H9 (cell line): ENCODE measurements at regions not wholly inside any gene's neighbourhood (a gene's known extent, or its start where the extent isn't known, plus 50 kb on each side); places are given as distances from the start of the nearest gene placed in this dataset.
A peak's percentile ranks its signal among the peaks of the same experiment; 100 is the strongest.

Experiments
- DNase-seq: peaks from one replicate; pipeline ENCODE4 v3.0.0-alpha.2; 2017
- H2AFZ ChIP-seq: one replicate; pipeline ENCODE4 v1.6.1; 2013; ENCODE audit warnings: mild to moderate bottlenecking, low read length, control low read depth, moderate library complexity
- H2AK5ac ChIP-seq: 2 replicates; pipeline ENCODE4 v1.6.1; 2013; ENCODE audit warnings: low read length, control low read depth, mixed read lengths; ENCODE audit not compliant: insufficient read length
- H2BK120ac ChIP-seq: one replicate; pipeline ENCODE4 v1.6.1; 2013; ENCODE audit warnings: low read depth, mild to moderate bottlenecking, low read length, control low read depth, inconsistent platforms; ENCODE audit not compliant: poor library complexity, severe bottlenecking
- H2BK12ac ChIP-seq: 2 replicates; pipeline ENCODE4 v1.6.1; 2013; ENCODE audit warnings: low read length, control low read depth, mixed read lengths, low read depth; ENCODE audit not compliant: insufficient read length
- H2BK15ac ChIP-seq: 2 replicates; pipeline ENCODE4 v1.6.1; 2013; ENCODE audit warnings: low read depth, low read length, control low read depth
- H2BK20ac ChIP-seq: one replicate; pipeline ENCODE4 v1.6.1; 2013; ENCODE audit warnings: low read depth, mild to moderate bottlenecking, low read length, control low read depth, inconsistent platforms; ENCODE audit not compliant: poor library complexity, severe bottlenecking
- H2BK5ac ChIP-seq: 2 replicates; pipeline ENCODE4 v1.6.1; 2013; ENCODE audit warnings: low read length, control low read depth, mixed read lengths; ENCODE audit not compliant: insufficient read length
- H3K14ac ChIP-seq: 2 replicates; pipeline ENCODE4 v1.6.1; 2013; ENCODE audit warnings: low read length, control low read depth; ENCODE audit not compliant: insufficient read depth
- H3K18ac ChIP-seq: 2 replicates; pipeline ENCODE4 v1.6.1; 2013; ENCODE audit warnings: low read depth, mild to moderate bottlenecking, mixed read lengths, low read length, control low read depth; ENCODE audit not compliant: insufficient read length
- H3K23ac ChIP-seq: 2 replicates; pipeline ENCODE4 v1.6.1; 2013; ENCODE audit warnings: low read length, control low read depth, mixed read lengths, low read depth; ENCODE audit not compliant: insufficient read length
- H3K23me2 ChIP-seq: 2 replicates; pipeline ENCODE4 v1.6.1; 2013; ENCODE audit warnings: low read depth, mild to moderate bottlenecking, mixed read lengths, low read length, control low read depth; ENCODE audit not compliant: insufficient read length, poor library complexity, severe bottlenecking
- H3K27ac ChIP-seq: 2 replicates; pipeline ENCODE4 v1.5.1; 2013; ENCODE audit warnings: low read length, control low read depth, mixed read lengths, low read depth; ENCODE audit not compliant: insufficient read length
- H3K27me3 ChIP-seq: 2 replicates; pipeline ENCODE4 v1.6.1; 2013; ENCODE audit warnings: low read length, control low read depth, inconsistent platforms; ENCODE audit not compliant: insufficient read depth
- H3K4ac ChIP-seq: 2 replicates; pipeline ENCODE4 v1.6.1; 2013; ENCODE audit warnings: low read depth, mild to moderate bottlenecking, control low read depth, inconsistent platforms, low read length, moderate library complexity
- H3K4me1 ChIP-seq: 2 replicates; pipeline ENCODE4 v1.6.1; 2013; ENCODE audit warnings: low read length, control low read depth, inconsistent platforms; ENCODE audit not compliant: insufficient read depth
- H3K4me2 ChIP-seq: 2 replicates; pipeline ENCODE4 v1.6.1; 2013; ENCODE audit warnings: low read length, control low read depth, mixed read lengths; ENCODE audit not compliant: insufficient read length, insufficient read depth
- H3K56ac ChIP-seq: 2 replicates; pipeline ENCODE4 v1.6.1; 2013; ENCODE audit warnings: low read depth, mild to moderate bottlenecking, mixed read lengths, low read length, control low read depth; ENCODE audit not compliant: insufficient read length
- H3K79me1 ChIP-seq: 2 replicates; pipeline ENCODE4 v1.6.1; 2013; ENCODE audit warnings: low read depth, mild to moderate bottlenecking, moderate library complexity, low read length, control low read depth, inconsistent platforms; ENCODE audit not compliant: insufficient read depth, poor library complexity, severe bottlenecking
- H3K79me2 ChIP-seq: 2 replicates; pipeline ENCODE4 v1.6.1; 2013; ENCODE audit warnings: low read length, control low read depth, inconsistent platforms; ENCODE audit not compliant: insufficient read depth
- H3K9ac ChIP-seq: 2 replicates; pipeline ENCODE4 v1.6.1; 2013; ENCODE audit warnings: low read length, control low read depth, mixed read lengths; ENCODE audit not compliant: insufficient read length; ENCODE audit errors: extremely low read depth
- H3K9me3 ChIP-seq: one replicate; pipeline ENCODE4 v1.6.1; 2013; ENCODE audit warnings: low read depth, low read length, inconsistent platforms; ENCODE audit not compliant: control insufficient read depth
- H3T11ph ChIP-seq: one replicate; pipeline ENCODE4 v1.6.1; 2013; ENCODE audit warnings: mild to moderate bottlenecking, low read length, control low read depth, inconsistent platforms
- H4K20me1 ChIP-seq: one replicate; pipeline ENCODE4 v1.6.1; 2013; ENCODE audit not compliant: control insufficient read depth, insufficient read length, insufficient read depth
- H4K5ac ChIP-seq: 2 replicates; pipeline ENCODE4 v1.6.1; 2013; ENCODE audit warnings: low read depth, mild to moderate bottlenecking, mixed read lengths, low read length, control low read depth; ENCODE audit not compliant: insufficient read length
- H4K8ac ChIP-seq: replicated peaks from 2 replicates; pipeline ENCODE4 v1.6.1; 2013; ENCODE audit warnings: low read length, control low read depth, mixed read lengths, low read depth; ENCODE audit not compliant: insufficient read length
- H4K91ac ChIP-seq: 2 replicates; pipeline ENCODE4 v1.6.1; 2013; ENCODE audit warnings: low read depth, mild to moderate bottlenecking, moderate library complexity, mixed read lengths, low read length, control low read depth; ENCODE audit not compliant: insufficient read length
- H3K27ac Mint-ChIP-seq, 3 experiments: 2 replicates in 2 of 3; 3 replicates in 1 of 3; pipeline ENCODE4 v1.8.0; 2020 to 2021; ENCODE audit warnings: mixed read lengths in 3 of 3, mild to moderate bottlenecking in 1 of 3, moderate library complexity in 1 of 3
- H3K27me3 Mint-ChIP-seq: 2 replicates; pipeline ENCODE4 v1.8.0; 2021; ENCODE audit warnings: low read depth, mild to moderate bottlenecking, moderate library complexity, mixed read lengths
- H3K36me3 Mint-ChIP-seq, 3 experiments: 2 replicates in 2 of 3; 3 replicates in 1 of 3; pipeline ENCODE4 v1.8.0; 2020 to 2021; ENCODE audit warnings: low read depth in 3 of 3, mixed read lengths in 3 of 3; ENCODE audit not compliant: insufficient read depth in 1 of 3
- H3K4me1 Mint-ChIP-seq, 2 experiments: 2 replicates each; pipeline ENCODE4 v1.8.0; 2020; ENCODE audit warnings: mixed read lengths in 2 of 2
- H3K4me3 Mint-ChIP-seq, 2 experiments: 2 replicates in 1 of 2; 3 replicates in 1 of 2; pipeline ENCODE4 v1.8.0; 2020 to 2021; ENCODE audit warnings: mild to moderate bottlenecking in 2 of 2, mixed read lengths in 2 of 2, moderate library complexity in 1 of 2
- H3K9me3 Mint-ChIP-seq, 2 experiments: 2 replicates in 1 of 2; 3 replicates in 1 of 2; pipeline ENCODE4 v1.8.0; 2020; ENCODE audit warnings: mild to moderate bottlenecking in 2 of 2, mixed read lengths in 2 of 2, moderate library complexity in 1 of 2
- WGBS: extraction: QIAGEN DNeasy Blood & Tissue Kit; methylation state at CpG from one replicate; pipeline ENCODE4 v1.1.7; 2013; ENCODE audit warnings: missing lambda C conversion rate, low lambda C conversion rate, mixed read lengths; ENCODE audit not compliant: insufficient read length; ENCODE audit errors: extremely low coverage; 5-methylcytosine and 5-hydroxymethylcytosine counted together
- TF ChIP-seq, protein P1 (sequence below): fragments of 200-600 bp; sonication (generic); conservative IDR thresholded peaks from 3 replicates; pipeline ENCODE4 v1.8.0; 2021; ENCODE audit warnings: antibody characterized with exemption, mild to moderate bottlenecking

DNA sequence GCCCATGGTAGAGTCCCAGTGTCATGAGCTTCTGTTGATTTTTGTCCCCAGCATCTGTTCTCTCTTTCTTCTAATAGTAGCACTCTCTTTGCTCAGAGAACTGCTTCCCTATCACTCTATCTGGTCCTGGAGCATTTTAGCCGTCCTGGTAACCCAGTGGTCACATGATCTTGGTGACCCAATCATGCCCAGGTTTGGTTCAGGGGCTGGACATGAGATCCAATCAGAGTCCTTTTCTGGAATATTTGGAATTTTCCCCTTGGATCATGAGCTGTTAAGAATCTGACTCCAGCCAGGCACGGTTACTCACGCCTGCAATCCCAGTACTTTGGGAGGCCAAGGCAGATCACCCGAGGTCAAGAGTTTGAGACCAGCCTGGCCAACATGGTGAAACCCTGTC is 197.0 kb downstream of the RAB11FIP4 start:
- TF ChIP-seq, protein P1, sequence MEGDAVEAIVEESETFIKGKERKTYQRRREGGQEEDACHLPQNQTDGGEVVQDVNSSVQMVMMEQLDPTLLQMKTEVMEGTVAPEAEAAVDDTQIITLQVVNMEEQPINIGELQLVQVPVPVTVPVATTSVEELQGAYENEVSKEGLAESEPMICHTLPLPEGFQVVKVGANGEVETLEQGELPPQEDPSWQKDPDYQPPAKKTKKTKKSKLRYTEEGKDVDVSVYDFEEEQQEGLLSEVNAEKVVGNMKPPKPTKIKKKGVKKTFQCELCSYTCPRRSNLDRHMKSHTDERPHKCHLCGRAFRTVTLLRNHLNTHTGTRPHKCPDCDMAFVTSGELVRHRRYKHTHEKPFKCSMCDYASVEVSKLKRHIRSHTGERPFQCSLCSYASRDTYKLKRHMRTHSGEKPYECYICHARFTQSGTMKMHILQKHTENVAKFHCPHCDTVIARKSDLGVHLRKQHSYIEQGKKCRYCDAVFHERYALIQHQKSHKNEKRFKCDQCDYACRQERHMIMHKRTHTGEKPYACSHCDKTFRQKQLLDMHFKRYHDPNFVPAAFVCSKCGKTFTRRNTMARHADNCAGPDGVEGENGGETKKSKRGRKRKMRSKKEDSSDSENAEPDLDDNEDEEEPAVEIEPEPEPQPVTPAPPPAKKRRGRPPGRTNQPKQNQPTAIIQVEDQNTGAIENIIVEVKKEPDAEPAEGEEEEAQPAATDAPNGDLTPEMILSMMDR = no peak
- no peaks in the 10 kb centered on the region for H3K23me2 ChIP-seq
- H3K4me3 Mint-ChIP-seq = no peak overlapping the region

More for the DNA sequence above, 197.0 kb downstream of the RAB11FIP4 start:
- no CpG with 5 or more reads among the region's 4 CpGs for WGBS
- H3K9me3 Mint-ChIP-seq = no peaks in the 10 kb centered on the region
- no peak overlapping the region for H3K56ac ChIP-seq
- no peak overlapping the region for H3K4ac ChIP-seq
- H4K20me1 ChIP-seq = no peaks in the 10 kb centered on the region
- no peak for DNase-seq
- no peaks in the 10 kb centered on the region for H3K27me3 ChIP-seq
- no peak overlapping the region for H3K14ac ChIP-seq
- H3K27me3 Mint-ChIP-seq = no peaks in the 10 kb centered on the region
- H2BK120ac ChIP-seq = no peak overlapping the region
- H4K5ac ChIP-seq = no peak overlapping the region
- no peaks in the 10 kb centered on the region for H3K36me3 Mint-ChIP-seq
- H4K91ac ChIP-seq = no peak overlapping the region
- H3K9me3 ChIP-seq = no peaks in the 10 kb centered on the region
- H3K27ac ChIP-seq = no peak overlapping the region
- H3K27ac Mint-ChIP-seq = peak overlapping the region in 1 of 3 experiments; percentile 92; a peak in 1 of 7 replicates
- H2BK5ac ChIP-seq = no peak overlapping the region
- H2BK15ac ChIP-seq = no peak overlapping the region
- H3T11ph ChIP-seq = no peak overlapping the region
- H2BK12ac ChIP-seq = no peak overlapping the region
- no peaks in the 10 kb centered on the region for H3K79me2 ChIP-seq
- no peak overlapping the region for H3K4me2 ChIP-seq
- no peak overlapping the region for H4K8ac ChIP-seq
- H3K4me1 ChIP-seq = no peaks in the 10 kb centered on the region
- no peak overlapping the region for H2BK20ac ChIP-seq
- no peak overlapping the region for H2AFZ ChIP-seq
- H2AK5ac ChIP-seq = no peak overlapping the region
- H3K18ac ChIP-seq = no peak overlapping the region
- no peaks in the 10 kb centered on the region for H3K79me1 ChIP-seq
- H3K4me1 Mint-ChIP-seq = no peaks in the 10 kb centered on the region
- H3K9ac ChIP-seq = no peak overlapping the region
- no peak overlapping the region for H3K23ac ChIP-seq
